ENCODE measurements at regions not wholly inside any gene's neighbourhood (a gene's known extent, or its start where the extent isn't known, plus 50 kb on each side); places are given as distances from the start of the nearest gene placed in this dataset.
A peak's percentile ranks its signal among the peaks of the same experiment; 100 is the strongest.

DNA sequence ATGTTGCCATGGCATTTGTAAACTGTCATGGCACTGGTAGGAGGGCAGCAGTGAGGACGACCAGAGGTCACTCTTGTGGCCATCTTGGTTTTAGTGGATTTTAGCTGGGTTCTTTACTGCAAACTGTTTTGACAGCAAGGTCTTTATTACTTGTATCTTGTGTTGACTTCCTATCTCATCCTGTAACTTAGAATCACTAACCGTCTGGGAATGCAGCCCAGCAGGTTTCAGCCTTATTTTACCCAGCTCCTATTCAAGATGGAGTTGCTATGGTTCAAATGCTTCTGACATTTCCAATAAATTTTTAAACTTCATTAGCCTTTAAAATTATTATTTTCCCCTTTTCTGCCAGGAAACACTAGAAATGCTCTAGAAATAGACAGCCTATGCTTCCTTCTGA lies 839.1 kb downstream of the NR2F1-AS1 start:
- Histone ChIP-seq H3K4me1 (ENCODE audit: control insufficient read depth, insufficient read depth, low read length, unreplicated experiment) (no peaks in the 10 kb centered on the region), H3K79me2 (ENCODE audit: control insufficient read depth, insufficient read depth, low read length, unreplicated experiment) (no peaks in the 10 kb centered on the region), H2AFZ (ENCODE audit: low read length, unreplicated experiment) (no peak overlapping the region), H3K36me3 (ENCODE audit: insufficient read depth, low read length) (no peaks in the 10 kb centered on the region), H3K27me3 (ENCODE audit: insufficient read depth, low read length) (no peaks in the 10 kb centered on the region), H3K27ac (ENCODE audit: low read depth, low read length) (no peak overlapping the region), H3K4me3 (ENCODE audit: low read depth, low read length) (no peak overlapping the region)

- Histone ChIP-seq H3K27ac (ENCODE audit: low read depth, low read length) (no peak overlapping the region), H3K4me3 (ENCODE audit: low read depth, low read length) (no peak overlapping the region), H2AFZ (ENCODE audit: low read length, unreplicated experiment) (no peak overlapping the region), H3K79me2 (ENCODE audit: control insufficient read depth, insufficient read depth, low read length, unreplicated experiment) (no peaks in the 10 kb centered on the region), H3K4me1 (ENCODE audit: control insufficient read depth, insufficient read depth, low read length, unreplicated experiment) (no peaks in the 10 kb centered on the region), H3K36me3 (ENCODE audit: insufficient read depth, low read length) (no peaks in the 10 kb centered on the region), H3K27me3 (ENCODE audit: insufficient read depth, low read length) (no peaks in the 10 kb centered on the region)
Observed at GRCh38 chr5:92734211-92734940, 846.6 kb downstream of the NR2F1-AS1 start.

DNA sequence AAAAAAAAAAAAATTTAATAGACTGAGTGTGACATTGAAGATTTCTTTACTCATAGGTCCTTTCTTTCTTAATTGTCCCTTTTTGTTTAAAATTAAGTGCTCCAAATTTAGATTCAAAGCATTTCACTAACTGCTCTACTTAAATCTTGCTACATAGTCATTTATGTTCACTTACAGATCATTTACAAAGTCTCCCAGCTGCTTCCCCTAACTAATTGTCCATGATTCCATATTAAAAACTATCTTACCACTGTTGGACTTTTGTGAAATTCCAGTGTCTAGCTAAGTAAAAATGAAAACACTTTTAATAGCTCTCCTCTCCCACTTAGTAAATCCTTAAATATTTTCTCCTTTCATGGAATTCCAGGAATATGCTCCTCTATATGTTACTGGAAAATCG lies 850.5 kb downstream of the NR2F1-AS1 start:
- no peak overlapping the region for H3K27ac ChIP-seq (ENCODE audit: low read depth, low read length)
- H3K4me3 ChIP-seq (ENCODE audit: low read depth, low read length) = no peak overlapping the region
- H3K27me3 ChIP-seq (ENCODE audit: insufficient read depth, low read length) = no peaks in the 10 kb centered on the region
- no peaks in the 10 kb centered on the region for H3K36me3 ChIP-seq (ENCODE audit: insufficient read depth, low read length)
- H3K79me2 ChIP-seq (ENCODE audit: control insufficient read depth, insufficient read depth, low read length, unreplicated experiment) = no peaks in the 10 kb centered on the region
- no peaks in the 10 kb centered on the region for H3K4me1 ChIP-seq (ENCODE audit: control insufficient read depth, insufficient read depth, low read length, unreplicated experiment)
- H2AFZ ChIP-seq (ENCODE audit: low read length, unreplicated experiment) = no peak overlapping the region

GRCh38 chr5:92729088-92729487 lies 851.9 kb downstream of the NR2F1-AS1 start:
- H3K36me3 ChIP-seq (ENCODE audit: insufficient read depth, low read length) = no peaks in the 10 kb centered on the region
- H3K27ac ChIP-seq (ENCODE audit: low read depth, low read length) = no peak overlapping the region
- no peak overlapping the region for H2AFZ ChIP-seq (ENCODE audit: low read length, unreplicated experiment)
- no peak overlapping the region for H3K4me3 ChIP-seq (ENCODE audit: low read depth, low read length)
- H3K4me1 ChIP-seq (ENCODE audit: control insufficient read depth, insufficient read depth, low read length, unreplicated experiment) = no peaks in the 10 kb centered on the region
- H3K27me3 ChIP-seq (ENCODE audit: insufficient read depth, low read length) = no peaks in the 10 kb centered on the region
- H3K79me2 ChIP-seq (ENCODE audit: control insufficient read depth, insufficient read depth, low read length, unreplicated experiment) = no peaks in the 10 kb centered on the region

DNA sequence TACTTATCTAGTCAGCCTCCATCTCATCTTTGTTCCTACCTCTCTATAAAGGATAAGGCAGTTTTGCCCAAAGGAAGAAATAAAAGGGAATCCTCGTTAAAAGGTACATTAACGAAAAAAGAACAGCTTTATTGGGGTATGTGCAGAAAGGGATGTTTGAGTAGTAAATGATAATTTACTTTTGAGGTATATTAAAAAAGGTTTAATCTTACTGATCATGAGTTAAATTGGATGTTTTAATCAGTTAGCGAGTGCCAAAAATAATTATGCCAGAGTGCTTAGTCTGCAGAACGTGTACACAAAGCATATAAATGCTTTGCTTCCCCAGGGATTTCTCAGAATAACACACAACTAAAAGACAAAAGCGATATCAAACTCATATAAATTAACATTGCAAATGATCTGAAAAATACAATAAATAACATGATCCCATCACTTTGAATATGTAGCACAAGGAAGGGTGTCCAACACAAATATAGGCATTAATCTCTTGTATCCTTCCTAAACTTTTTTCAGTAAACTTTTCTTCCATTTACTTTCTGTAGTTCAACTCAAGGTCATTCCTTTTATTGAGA lies 865.0 kb downstream of the NR2F1-AS1 start:
- Histone ChIP-seq H2AFZ (ENCODE audit: low read length, unreplicated experiment) (no peak overlapping the region), H3K27ac (ENCODE audit: low read depth, low read length) (no peak overlapping the region), H3K36me3 (ENCODE audit: insufficient read depth, low read length) (no peaks in the 10 kb centered on the region), H3K27me3 (ENCODE audit: insufficient read depth, low read length) (no peaks in the 10 kb centered on the region), H3K4me1 (ENCODE audit: control insufficient read depth, insufficient read depth, low read length, unreplicated experiment) (no peaks in the 10 kb centered on the region), H3K79me2 (ENCODE audit: control insufficient read depth, insufficient read depth, low read length, unreplicated experiment) (no peaks in the 10 kb centered on the region), H3K4me3 (ENCODE audit: low read depth, low read length) (no peak overlapping the region)

DNA sequence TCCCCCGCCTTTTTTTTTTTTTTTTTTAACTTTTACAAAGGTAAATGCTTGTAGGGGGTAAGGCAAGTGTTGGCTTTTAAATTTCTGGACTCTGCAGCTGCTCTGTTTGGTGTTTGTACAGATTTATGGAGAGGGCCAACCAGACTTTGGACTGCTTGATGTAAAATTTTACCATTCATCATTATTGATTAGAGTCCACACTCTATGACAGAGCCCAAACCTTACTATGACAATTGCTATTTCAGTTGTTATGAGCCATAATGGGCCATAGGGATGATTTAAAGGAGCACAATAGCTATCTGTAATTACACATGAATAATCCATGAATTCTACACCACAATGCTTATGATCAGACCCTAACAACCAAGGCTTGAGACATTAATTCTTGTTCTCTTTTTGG lies 867.2 kb downstream of the NR2F1-AS1 start:
- Histone ChIP-seq H3K36me3 (ENCODE audit: insufficient read depth, low read length) (no peaks in the 10 kb centered on the region), H3K4me3 (ENCODE audit: low read depth, low read length) (no peak overlapping the region), H3K79me2 (ENCODE audit: control insufficient read depth, insufficient read depth, low read length, unreplicated experiment) (no peaks in the 10 kb centered on the region), H3K4me1 (ENCODE audit: control insufficient read depth, insufficient read depth, low read length, unreplicated experiment) (no peaks in the 10 kb centered on the region), H3K27ac (ENCODE audit: low read depth, low read length) (no peak overlapping the region), H3K27me3 (ENCODE audit: insufficient read depth, low read length) (no peaks in the 10 kb centered on the region), H2AFZ (ENCODE audit: low read length, unreplicated experiment) (no peak overlapping the region)

DNA sequence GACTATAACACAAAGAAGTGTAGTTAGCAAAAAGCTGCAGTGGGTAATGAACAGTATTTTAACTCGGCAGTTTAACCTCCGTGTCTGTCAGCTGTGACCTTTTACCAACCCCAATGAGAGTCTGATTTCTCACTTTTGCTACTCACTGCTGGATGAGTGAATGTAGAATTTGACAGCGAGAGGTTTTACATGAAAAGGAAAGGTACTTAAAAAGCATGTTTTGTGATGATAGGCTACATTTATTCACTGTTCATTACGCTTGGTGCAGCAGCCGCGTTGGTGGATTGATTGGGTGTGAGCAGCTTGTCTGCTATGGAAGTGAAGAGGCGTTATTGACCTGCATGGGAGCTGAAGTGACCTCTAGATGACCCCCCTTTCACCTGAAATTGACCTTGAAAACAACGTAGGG lies 867.7 kb downstream of the NR2F1-AS1 start:
- H3K36me3 ChIP-seq (ENCODE audit: insufficient read depth, low read length) = no peaks in the 10 kb centered on the region

DNA sequence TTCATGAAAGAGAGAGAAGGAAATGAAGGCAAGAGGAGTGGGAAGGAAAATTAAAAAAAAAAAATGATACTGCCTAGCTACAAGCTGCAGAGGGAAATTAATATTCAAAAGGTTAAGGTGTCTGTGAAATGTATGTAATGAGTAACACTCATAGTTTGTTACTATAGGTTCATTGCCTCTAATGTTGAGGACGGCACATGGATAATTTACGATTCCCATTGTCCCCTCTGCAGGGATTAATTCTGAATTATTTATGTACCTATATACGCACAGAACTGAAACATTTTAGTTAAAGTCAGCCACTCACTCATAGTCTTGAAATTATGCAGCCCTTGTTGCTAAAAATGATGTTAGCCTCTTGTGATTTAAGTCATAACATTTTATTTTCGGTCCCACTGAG lies 869.1 kb downstream of the NR2F1-AS1 start:
- H3K4me1 ChIP-seq (ENCODE audit: control insufficient read depth, insufficient read depth, low read length, unreplicated experiment) = no peaks in the 10 kb centered on the region
- H3K79me2 ChIP-seq (ENCODE audit: control insufficient read depth, insufficient read depth, low read length, unreplicated experiment) = no peaks in the 10 kb centered on the region
- no peaks in the 10 kb centered on the region for H3K36me3 ChIP-seq (ENCODE audit: insufficient read depth, low read length)
- no peak overlapping the region for H3K4me3 ChIP-seq (ENCODE audit: low read depth, low read length)
- no peak overlapping the region for H2AFZ ChIP-seq (ENCODE audit: low read length, unreplicated experiment)
- H3K27ac ChIP-seq (ENCODE audit: low read depth, low read length) = no peak overlapping the region
- no peaks in the 10 kb centered on the region for H3K27me3 ChIP-seq (ENCODE audit: insufficient read depth, low read length)

More for the DNA sequence above, 867.7 kb downstream of the NR2F1-AS1 start:
- Histone ChIP-seq H3K27me3 (ENCODE audit: insufficient read depth, low read length) (no peaks in the 10 kb centered on the region), H3K79me2 (ENCODE audit: control insufficient read depth, insufficient read depth, low read length, unreplicated experiment) (no peaks in the 10 kb centered on the region), H3K4me3 (ENCODE audit: low read depth, low read length) (no peak overlapping the region), H3K27ac (ENCODE audit: low read depth, low read length) (no peak overlapping the region), H2AFZ (ENCODE audit: low read length, unreplicated experiment) (no peak overlapping the region), H3K4me1 (ENCODE audit: control insufficient read depth, insufficient read depth, low read length, unreplicated experiment) (no peaks in the 10 kb centered on the region)

DNA sequence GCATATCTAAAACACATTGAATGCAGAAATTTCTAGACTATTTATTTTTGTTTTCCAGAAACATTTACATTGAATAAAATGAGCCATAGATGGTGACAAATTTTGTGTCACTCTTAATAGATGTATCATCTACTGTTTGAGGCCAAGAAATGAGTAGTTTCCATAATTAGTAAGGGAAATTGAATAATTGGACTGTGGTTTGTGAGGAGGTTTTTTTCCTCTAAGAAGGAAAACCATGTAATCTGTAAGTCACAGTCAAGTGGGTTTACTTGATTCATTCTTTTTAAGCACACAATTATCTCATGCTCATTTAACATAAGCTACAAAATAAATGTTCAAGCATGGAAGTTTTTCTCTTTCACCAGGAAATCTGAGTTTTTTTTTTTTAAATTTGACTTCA lies 876.4 kb downstream of the NR2F1-AS1 start:
- peak overlapping the region; percentile 53 for H2AFZ ChIP-seq (ENCODE audit: low read length, unreplicated experiment)
- H3K27ac ChIP-seq (ENCODE audit: low read depth, low read length) = no peak overlapping the region
- H3K79me2 ChIP-seq (ENCODE audit: control insufficient read depth, insufficient read depth, low read length, unreplicated experiment) = no peaks in the 10 kb centered on the region
- H3K27me3 ChIP-seq (ENCODE audit: insufficient read depth, low read length) = no peaks in the 10 kb centered on the region
- no peaks in the 10 kb centered on the region for H3K36me3 ChIP-seq (ENCODE audit: insufficient read depth, low read length)
- no peak overlapping the region for H3K4me3 ChIP-seq (ENCODE audit: low read depth, low read length)
- no peaks in the 10 kb centered on the region for H3K4me1 ChIP-seq (ENCODE audit: control insufficient read depth, insufficient read depth, low read length, unreplicated experiment)

DNA sequence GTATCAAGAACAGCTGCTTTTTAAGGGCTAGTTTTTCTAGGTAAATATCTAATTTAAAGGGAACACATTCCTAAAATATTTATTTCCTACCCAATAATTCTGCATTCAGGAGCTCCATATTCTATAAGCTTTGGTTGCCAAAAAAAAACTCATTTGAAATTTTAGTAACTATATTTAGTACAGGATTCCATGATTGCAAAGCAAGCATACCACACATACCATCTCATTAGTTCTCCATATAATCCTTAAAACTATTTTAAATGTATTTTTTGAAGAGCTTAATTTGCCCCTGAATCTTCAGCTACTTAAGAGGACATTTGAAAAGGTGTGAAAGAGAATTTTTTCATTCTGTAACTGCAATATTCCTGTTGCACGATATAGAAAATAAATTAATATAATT lies 877.0 kb downstream of the NR2F1-AS1 start:
- H3K27ac ChIP-seq (ENCODE audit: low read depth, low read length) = no peak overlapping the region
- no peak overlapping the region for H2AFZ ChIP-seq (ENCODE audit: low read length, unreplicated experiment)
- no peaks in the 10 kb centered on the region for H3K27me3 ChIP-seq (ENCODE audit: insufficient read depth, low read length)
- H3K4me1 ChIP-seq (ENCODE audit: control insufficient read depth, insufficient read depth, low read length, unreplicated experiment) = no peaks in the 10 kb centered on the region
- no peak overlapping the region for H3K4me3 ChIP-seq (ENCODE audit: low read depth, low read length)
- H3K79me2 ChIP-seq (ENCODE audit: control insufficient read depth, insufficient read depth, low read length, unreplicated experiment) = no peaks in the 10 kb centered on the region
- no peaks in the 10 kb centered on the region for H3K36me3 ChIP-seq (ENCODE audit: insufficient read depth, low read length)
